ENCODE measurements at regions not wholly inside any gene's neighbourhood (a gene's known extent, or its start where the extent isn't known, plus 50 kb on each side); places are given as distances from the start of the nearest gene placed in this dataset.

GRCh38 chr17:33387406-33387805 lies 94.3 kb upstream of the ASIC2 start:
- TF ChIP-seq POLR2AphosphoS5 (IDR thresholded peaks at IDR 0.05) (no peak), POLR2A (IDR thresholded peaks at IDR 0.05) (no peak)
- TF ChIP-seq, protein P1, sequence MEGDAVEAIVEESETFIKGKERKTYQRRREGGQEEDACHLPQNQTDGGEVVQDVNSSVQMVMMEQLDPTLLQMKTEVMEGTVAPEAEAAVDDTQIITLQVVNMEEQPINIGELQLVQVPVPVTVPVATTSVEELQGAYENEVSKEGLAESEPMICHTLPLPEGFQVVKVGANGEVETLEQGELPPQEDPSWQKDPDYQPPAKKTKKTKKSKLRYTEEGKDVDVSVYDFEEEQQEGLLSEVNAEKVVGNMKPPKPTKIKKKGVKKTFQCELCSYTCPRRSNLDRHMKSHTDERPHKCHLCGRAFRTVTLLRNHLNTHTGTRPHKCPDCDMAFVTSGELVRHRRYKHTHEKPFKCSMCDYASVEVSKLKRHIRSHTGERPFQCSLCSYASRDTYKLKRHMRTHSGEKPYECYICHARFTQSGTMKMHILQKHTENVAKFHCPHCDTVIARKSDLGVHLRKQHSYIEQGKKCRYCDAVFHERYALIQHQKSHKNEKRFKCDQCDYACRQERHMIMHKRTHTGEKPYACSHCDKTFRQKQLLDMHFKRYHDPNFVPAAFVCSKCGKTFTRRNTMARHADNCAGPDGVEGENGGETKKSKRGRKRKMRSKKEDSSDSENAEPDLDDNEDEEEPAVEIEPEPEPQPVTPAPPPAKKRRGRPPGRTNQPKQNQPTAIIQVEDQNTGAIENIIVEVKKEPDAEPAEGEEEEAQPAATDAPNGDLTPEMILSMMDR (IDR thresholded peaks at IDR 0.05) = no peak

Data from transverse colon (tissue), 4 donors.